ENCODE measurements at regions not wholly inside any gene's neighbourhood (a gene's known extent, or its start where the extent isn't known, plus 50 kb on each side); places are given as distances from the start of the nearest gene placed in this dataset.

- TF ChIP-seq POLR2A (IDR thresholded peaks at IDR 0.05) = no peak
- TF ChIP-seq, protein P1, sequence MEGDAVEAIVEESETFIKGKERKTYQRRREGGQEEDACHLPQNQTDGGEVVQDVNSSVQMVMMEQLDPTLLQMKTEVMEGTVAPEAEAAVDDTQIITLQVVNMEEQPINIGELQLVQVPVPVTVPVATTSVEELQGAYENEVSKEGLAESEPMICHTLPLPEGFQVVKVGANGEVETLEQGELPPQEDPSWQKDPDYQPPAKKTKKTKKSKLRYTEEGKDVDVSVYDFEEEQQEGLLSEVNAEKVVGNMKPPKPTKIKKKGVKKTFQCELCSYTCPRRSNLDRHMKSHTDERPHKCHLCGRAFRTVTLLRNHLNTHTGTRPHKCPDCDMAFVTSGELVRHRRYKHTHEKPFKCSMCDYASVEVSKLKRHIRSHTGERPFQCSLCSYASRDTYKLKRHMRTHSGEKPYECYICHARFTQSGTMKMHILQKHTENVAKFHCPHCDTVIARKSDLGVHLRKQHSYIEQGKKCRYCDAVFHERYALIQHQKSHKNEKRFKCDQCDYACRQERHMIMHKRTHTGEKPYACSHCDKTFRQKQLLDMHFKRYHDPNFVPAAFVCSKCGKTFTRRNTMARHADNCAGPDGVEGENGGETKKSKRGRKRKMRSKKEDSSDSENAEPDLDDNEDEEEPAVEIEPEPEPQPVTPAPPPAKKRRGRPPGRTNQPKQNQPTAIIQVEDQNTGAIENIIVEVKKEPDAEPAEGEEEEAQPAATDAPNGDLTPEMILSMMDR (IDR thresholded peaks at IDR 0.05) = no peak
- no peak for TF ChIP-seq POLR2AphosphoS5 (IDR thresholded peaks at IDR 0.05)
Measured at GRCh38 chr22:49566693-49567092, 261.0 kb downstream of the BRD1 start.
